ENCODE measurements at regions not wholly inside any gene's neighbourhood (a gene's known extent, or its start where the extent isn't known, plus 50 kb on each side); places are given as distances from the start of the nearest gene placed in this dataset.

- DNase-seq: no peak
Measured at GRCh38 chr10:10096296-10096695, 921.4 kb upstream of the CELF2 start.

- DNase-seq: no peak
Measured at GRCh38 chr10:10096898-10097297, 920.8 kb upstream of the CELF2 start.

- DNase-seq: no peak
Measured at GRCh38 chr10:10101106-10101505, 916.6 kb upstream of the CELF2 start.

GRCh38 chr10:10110844-10111490 lies 906.7 kb upstream of the CELF2 start:
- DNase-seq: no peak

GRCh38 chr10:10118131-10118530 lies 899.5 kb upstream of the CELF2 start:
- no peak for DNase-seq

GRCh38 chr10:10120671-10121070 lies 897.0 kb upstream of the CELF2 start:
- no peak for DNase-seq

- no peak for DNase-seq
Measured at GRCh38 chr10:10125676-10126075, 892.0 kb upstream of the CELF2 start.

GRCh38 chr10:10126218-10126617 lies 891.5 kb upstream of the CELF2 start:
- no peak for DNase-seq

GRCh38 chr10:10128387-10128786 lies 889.3 kb upstream of the CELF2 start:
- DNase-seq: no peak

- DNase-seq: no peak
Measured at GRCh38 chr10:10130686-10131085, 887.0 kb upstream of the CELF2 start.

GRCh38 chr10:10132009-10132408 lies 885.7 kb upstream of the CELF2 start:
- DNase-seq: no peak

- no peak for DNase-seq
Measured at GRCh38 chr10:10133281-10133680, 884.4 kb upstream of the CELF2 start.

GRCh38 chr10:10138685-10139084 lies 879.0 kb upstream of the CELF2 start:
- DNase-seq: no peak

- DNase-seq: no peak
Measured at GRCh38 chr10:10141782-10142382, 875.8 kb upstream of the CELF2 start.

- DNase-seq: no peak
Measured at GRCh38 chr10:10146604-10147003, 871.1 kb upstream of the CELF2 start.

GRCh38 chr10:10149899-10150298 lies 867.8 kb upstream of the CELF2 start:
- DNase-seq: no peak

GRCh38 chr10:10156917-10157600 lies 860.6 kb upstream of the CELF2 start:
- no peak for DNase-seq

- DNase-seq: no peak
Measured at GRCh38 chr10:10160821-10161312, 856.8 kb upstream of the CELF2 start.

GRCh38 chr10:10164848-10165247 lies 852.8 kb upstream of the CELF2 start:
- no peak for DNase-seq

- no peak for DNase-seq
Measured at GRCh38 chr10:10165415-10165814, 852.3 kb upstream of the CELF2 start.

- no peak for DNase-seq
Measured at GRCh38 chr10:10178476-10178875, 839.2 kb upstream of the CELF2 start.

- no peak for DNase-seq
Measured at GRCh38 chr10:10193848-10194247, 823.8 kb upstream of the CELF2 start.

GRCh38 chr10:10196701-10197100 lies 821.0 kb upstream of the CELF2 start:
- no peak for DNase-seq

GRCh38 chr10:10197423-10197822 lies 820.2 kb upstream of the CELF2 start:
- no peak for DNase-seq
